Tongue (tissue), 1 donor: ENCODE measurements at regions not wholly inside any gene's neighbourhood (a gene's known extent, or its start where the extent isn't known, plus 50 kb on each side); places are given as distances from the start of the nearest gene placed in this dataset.

Source experiments
- DNase-seq: peaks from one replicate; pipeline ENCODE4 v3.0.0-alpha.2; 2015

- no peak for DNase-seq
Measured at GRCh38 chr4:67220861-67221260, 324.4 kb downstream of the CENPC start.

- DNase-seq = no peak
Measured at GRCh38 chr4:67218883-67219282, 326.4 kb downstream of the CENPC start.

- no peak for DNase-seq
Measured at GRCh38 chr4:67207941-67208441, 337.3 kb downstream of the CENPC start.

- no peak for DNase-seq
Measured at GRCh38 chr4:67204441-67204840, 340.9 kb downstream of the CENPC start.

- DNase-seq = no peak
Measured at GRCh38 chr4:67201334-67201733, 344.0 kb downstream of the CENPC start.

GRCh38 chr4:67198727-67199126 lies 346.6 kb downstream of the CENPC start:
- DNase-seq = peak; percentile 29

- no peak for DNase-seq
Measured at GRCh38 chr4:67167849-67168248, 377.5 kb downstream of the CENPC start.

GRCh38 chr4:67162690-67163089 lies 382.6 kb downstream of the CENPC start:
- DNase-seq = no peak

- DNase-seq = no peak
Measured at GRCh38 chr4:67161311-67161710, 384.0 kb downstream of the CENPC start.

GRCh38 chr4:67160394-67160793 lies 384.9 kb downstream of the CENPC start:
- no peak for DNase-seq

- no peak for DNase-seq
Measured at GRCh38 chr4:67158666-67159065, 386.6 kb downstream of the CENPC start.

GRCh38 chr4:67152976-67153375 lies 392.3 kb downstream of the CENPC start:
- DNase-seq = no peak

GRCh38 chr4:67151376-67152343 lies 393.6 kb downstream of the CENPC start:
- DNase-seq = no peak

GRCh38 chr4:67141586-67141985 lies 403.7 kb downstream of the CENPC start:
- DNase-seq = no peak

GRCh38 chr4:67134616-67135015 lies 410.7 kb downstream of the CENPC start:
- DNase-seq = peak; percentile 54

- DNase-seq = no peak
Measured at GRCh38 chr4:67133162-67133561, 412.1 kb downstream of the CENPC start.

- no peak for DNase-seq
Measured at GRCh38 chr4:67131224-67131623, 414.1 kb downstream of the CENPC start.

- DNase-seq = no peak
Measured at GRCh38 chr4:67130411-67130810, 414.9 kb downstream of the CENPC start.

- DNase-seq = no peak
Measured at GRCh38 chr4:67126570-67126969, 418.7 kb downstream of the CENPC start.

GRCh38 chr4:67125636-67126514 lies 419.4 kb downstream of the CENPC start:
- DNase-seq = no peak

- no peak for DNase-seq
Measured at GRCh38 chr4:67124716-67125115, 420.6 kb downstream of the CENPC start.

GRCh38 chr4:67122029-67122428 lies 423.3 kb downstream of the CENPC start:
- no peak for DNase-seq

GRCh38 chr4:67120369-67120768 lies 424.9 kb downstream of the CENPC start:
- DNase-seq = no peak
